ENCODE measurements at regions not wholly inside any gene's neighbourhood (a gene's known extent, or its start where the extent isn't known, plus 50 kb on each side); places are given as distances from the start of the nearest gene placed in this dataset.
"Not testable (repeated sequence)": the region's sequence is repeated elsewhere in the genome, so short reads cannot be mapped to it uniquely, and the experiment has no call there.

DNA sequence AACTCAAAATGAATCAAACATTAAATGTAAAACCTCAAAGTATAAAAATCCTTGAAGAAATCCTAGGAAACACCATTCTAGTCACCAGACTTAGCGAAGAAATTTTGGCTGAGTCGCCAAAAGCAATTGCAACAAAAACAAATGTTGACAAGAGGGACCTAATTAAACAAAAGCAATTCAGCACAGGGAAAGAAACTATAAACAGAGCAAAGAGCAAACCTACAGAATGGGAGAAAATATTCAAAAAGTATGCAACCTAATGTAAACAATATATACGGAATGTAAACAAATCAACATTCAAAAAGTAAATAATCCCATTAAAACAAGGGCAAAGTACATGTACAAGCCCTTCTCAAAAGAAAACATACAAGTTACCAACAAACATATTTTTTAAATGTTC is 974.7 kb downstream of the TRAM1L1 start:
- DNase-seq (ENCODE audit: low spot score in 2 of 2, unreplicated experiment in 2 of 2) = no peak
- Mint-ChIP-seq H3K9me3 (peaks cover 16% of the 10 kb centered on the region), H3K4me3 (no peak overlapping the region), H3K27me3 (ENCODE audit: low read depth) (no peaks in the 10 kb centered on the region), H3K36me3 (no peaks in the 10 kb centered on the region), H3K27ac (no peak overlapping the region), H3K4me1 (no peaks in the 10 kb centered on the region)
- TF ChIP-seq, protein P1, sequence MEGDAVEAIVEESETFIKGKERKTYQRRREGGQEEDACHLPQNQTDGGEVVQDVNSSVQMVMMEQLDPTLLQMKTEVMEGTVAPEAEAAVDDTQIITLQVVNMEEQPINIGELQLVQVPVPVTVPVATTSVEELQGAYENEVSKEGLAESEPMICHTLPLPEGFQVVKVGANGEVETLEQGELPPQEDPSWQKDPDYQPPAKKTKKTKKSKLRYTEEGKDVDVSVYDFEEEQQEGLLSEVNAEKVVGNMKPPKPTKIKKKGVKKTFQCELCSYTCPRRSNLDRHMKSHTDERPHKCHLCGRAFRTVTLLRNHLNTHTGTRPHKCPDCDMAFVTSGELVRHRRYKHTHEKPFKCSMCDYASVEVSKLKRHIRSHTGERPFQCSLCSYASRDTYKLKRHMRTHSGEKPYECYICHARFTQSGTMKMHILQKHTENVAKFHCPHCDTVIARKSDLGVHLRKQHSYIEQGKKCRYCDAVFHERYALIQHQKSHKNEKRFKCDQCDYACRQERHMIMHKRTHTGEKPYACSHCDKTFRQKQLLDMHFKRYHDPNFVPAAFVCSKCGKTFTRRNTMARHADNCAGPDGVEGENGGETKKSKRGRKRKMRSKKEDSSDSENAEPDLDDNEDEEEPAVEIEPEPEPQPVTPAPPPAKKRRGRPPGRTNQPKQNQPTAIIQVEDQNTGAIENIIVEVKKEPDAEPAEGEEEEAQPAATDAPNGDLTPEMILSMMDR (IDR thresholded peaks at IDR 0.05; ENCODE audit: unreplicated experiment) = no peak

DNA sequence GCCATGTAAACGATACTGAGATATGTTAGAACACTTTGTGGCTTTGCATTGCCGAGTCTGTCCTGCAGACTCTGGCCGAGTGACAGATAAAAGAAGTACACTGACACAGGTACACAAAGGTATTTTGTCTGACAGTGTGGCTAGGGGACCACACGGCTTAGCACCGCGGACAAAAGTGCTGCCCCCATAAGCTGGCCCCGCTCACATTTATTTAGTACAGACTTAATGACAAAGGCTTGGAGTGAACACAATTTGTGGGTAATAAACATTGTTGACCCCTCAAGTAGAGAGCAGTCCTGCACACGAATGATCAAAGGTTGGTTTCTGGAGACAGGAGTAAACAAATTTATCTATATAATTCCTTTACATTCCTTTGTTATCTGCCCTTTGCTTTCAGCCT is 976.8 kb downstream of the TRAM1L1 start:
- TF ChIP-seq, protein P1 (IDR thresholded peaks at IDR 0.05; ENCODE audit: unreplicated experiment) = no peak
- Mint-ChIP-seq H3K36me3 (no peaks in the 10 kb centered on the region), H3K9me3 (peaks cover 12% of the 10 kb centered on the region), H3K27me3 (ENCODE audit: low read depth) (no peaks in the 10 kb centered on the region), H3K27ac (no peak overlapping the region), H3K4me1 (no peaks in the 10 kb centered on the region), H3K4me3 (no peak overlapping the region)
- DNase-seq (ENCODE audit: low spot score in 2 of 2, unreplicated experiment in 2 of 2) = no peak

DNA sequence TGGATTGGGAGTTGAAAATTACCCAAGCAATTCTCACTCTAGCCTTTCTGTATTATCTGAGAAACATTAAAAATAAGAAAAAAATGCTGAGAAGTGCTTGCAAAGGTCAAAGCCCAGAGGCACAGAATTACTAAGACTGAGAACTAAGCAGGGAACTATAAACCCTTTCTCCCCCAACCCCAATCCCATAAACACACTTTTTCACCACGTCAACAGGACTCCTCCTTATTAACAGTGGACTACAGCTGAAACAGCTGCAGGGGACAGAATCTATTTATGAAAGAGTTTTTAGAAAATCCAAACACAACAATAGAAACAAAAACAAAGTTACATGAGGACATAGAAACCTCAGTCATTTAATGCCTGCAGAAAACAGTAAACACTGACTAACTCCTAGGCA is 984.1 kb downstream of the TRAM1L1 start:
- no peaks in the 10 kb centered on the region for H3K27me3 Mint-ChIP-seq (ENCODE audit: low read depth)
- H3K4me3 Mint-ChIP-seq = no peak overlapping the region
- peaks cover 11% of the 10 kb centered on the region for H3K9me3 Mint-ChIP-seq
- H3K36me3 Mint-ChIP-seq = peaks cover 10% of the 10 kb centered on the region
- TF ChIP-seq, protein P1 (IDR thresholded peaks at IDR 0.05; ENCODE audit: unreplicated experiment) = no peak
- no peak for DNase-seq (ENCODE audit: low spot score in 2 of 2, unreplicated experiment in 2 of 2)
- no peaks in the 10 kb centered on the region for H3K4me1 Mint-ChIP-seq
- H3K27ac Mint-ChIP-seq = no peak overlapping the region

DNA sequence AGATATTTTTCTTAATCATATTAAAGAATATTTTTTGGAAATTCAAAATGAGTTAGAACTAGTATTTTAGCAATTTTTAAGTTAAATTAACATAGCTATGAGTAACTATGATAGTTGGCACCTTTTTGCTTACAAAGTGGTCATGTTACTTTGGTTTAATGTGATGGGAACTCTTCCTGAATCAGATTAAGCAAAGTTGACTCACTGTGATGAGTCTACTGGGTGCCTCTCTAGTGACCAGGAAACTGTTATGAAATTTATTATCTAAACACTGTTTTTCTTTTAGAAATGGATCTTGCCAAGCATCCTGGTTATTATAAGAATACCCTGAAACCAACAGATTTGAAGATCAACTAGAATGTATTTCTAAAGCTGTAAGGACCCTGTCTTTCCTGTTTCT is 985.8 kb downstream of the TRAM1L1 start:
- H3K27me3 Mint-ChIP-seq (ENCODE audit: low read depth) = no peaks in the 10 kb centered on the region
- TF ChIP-seq, protein P1 (IDR thresholded peaks at IDR 0.05; ENCODE audit: unreplicated experiment) = no peak
- no peak overlapping the region for H3K4me3 Mint-ChIP-seq
- peaks cover 11% of the 10 kb centered on the region for H3K9me3 Mint-ChIP-seq
- no peak overlapping the region for H3K27ac Mint-ChIP-seq
- DNase-seq (ENCODE audit: low spot score in 2 of 2, unreplicated experiment in 2 of 2) = no peak
- H3K4me1 Mint-ChIP-seq = no peaks in the 10 kb centered on the region
- H3K36me3 Mint-ChIP-seq = peaks cover 10% of the 10 kb centered on the region

DNA sequence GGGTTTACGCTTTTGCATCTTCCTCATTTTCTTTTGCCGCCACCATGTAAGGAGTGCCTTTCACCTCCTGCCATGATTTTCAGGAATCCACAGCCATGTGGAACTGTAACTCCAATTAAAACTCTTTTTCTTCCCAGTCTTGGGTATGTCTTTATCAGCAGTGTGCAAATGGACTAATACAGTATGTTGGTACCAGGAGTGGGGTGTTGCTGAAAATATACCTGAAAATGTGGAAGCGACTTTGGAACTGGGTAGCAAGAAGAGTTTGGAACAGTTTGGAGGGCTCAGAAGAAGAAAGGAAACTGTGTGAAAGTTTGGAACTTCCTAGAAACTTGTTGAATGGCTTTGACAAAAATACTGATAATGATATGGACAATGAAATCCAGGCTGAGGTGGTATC is 983.9 kb upstream of the NDST4 start:
- H3K36me3 Mint-ChIP-seq; H3K27ac Mint-ChIP-seq; H3K27me3 Mint-ChIP-seq (ENCODE audit: low read depth); H3K4me1 Mint-ChIP-seq; H3K4me3 Mint-ChIP-seq; DNase-seq (ENCODE audit: low spot score in 2 of 2, unreplicated experiment in 2 of 2): not testable (repeated sequence)
- peaks cover 11% of the 10 kb centered on the region for H3K9me3 Mint-ChIP-seq

DNA sequence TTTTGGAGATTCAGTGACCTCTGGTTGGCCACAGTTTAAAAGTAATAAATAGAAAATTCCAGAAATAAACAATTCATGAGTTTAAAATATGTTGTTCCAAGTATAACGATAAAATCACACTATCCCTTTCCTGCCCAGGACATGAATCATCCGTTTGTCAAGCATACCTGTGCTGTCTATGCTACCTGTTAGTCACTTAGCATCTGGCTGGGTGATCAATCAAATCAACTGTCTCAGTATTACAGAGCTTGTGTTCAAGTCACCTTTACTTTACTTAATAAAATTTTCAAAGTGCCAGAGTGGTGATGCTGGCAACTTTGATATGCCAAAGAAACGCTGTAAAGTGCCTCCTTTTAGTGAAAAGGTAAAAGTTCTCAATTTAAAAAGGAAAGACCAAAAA is 979.5 kb upstream of the NDST4 start:
- peaks cover 7% of the 10 kb centered on the region for H3K9me3 Mint-ChIP-seq
- H3K4me1 Mint-ChIP-seq = no peaks in the 10 kb centered on the region
- TF ChIP-seq, protein P1 (IDR thresholded peaks at IDR 0.05; ENCODE audit: unreplicated experiment) = no peak
- peaks cover 10% of the 10 kb centered on the region for H3K36me3 Mint-ChIP-seq
- no peak overlapping the region for H3K4me3 Mint-ChIP-seq
- no peak for DNase-seq (ENCODE audit: low spot score in 2 of 2, unreplicated experiment in 2 of 2)
- H3K27ac Mint-ChIP-seq = no peak overlapping the region
- H3K27me3 Mint-ChIP-seq (ENCODE audit: low read depth) = no peaks in the 10 kb centered on the region
